Neural progenitor cell (in vitro differentiated cells): ENCODE measurements at regions not wholly inside any gene's neighbourhood (a gene's known extent, or its start where the extent isn't known, plus 50 kb on each side); places are given as distances from the start of the nearest gene placed in this dataset.

ENCODE experiments used
- DNase-seq: peaks from one replicate; pipeline ENCODE4 v3.0.0-alpha.2; 2016; ENCODE audit warnings: low spot score
- H2AFZ ChIP-seq: fragments of 200-600 bp; sonication (generic); replicated peaks from 2 replicates; pipeline ENCODE4 v1.6.1; 2016; ENCODE audit warnings: antibody characterized with exemption
- H3F3A ChIP-seq: fragments of 200-600 bp; sonication (generic); 2 replicates; pipeline ENCODE4 v1.6.1; 2016; ENCODE audit warnings: antibody characterized with exemption, low read depth
- H3K27ac ChIP-seq: fragments of 200-600 bp; sonication (generic); 2 replicates; pipeline ENCODE4 v1.5.1; 2016; ENCODE audit warnings: mild to moderate bottlenecking
- H3K27me3 ChIP-seq: fragments of 200-600 bp; sonication (generic); 2 replicates; pipeline ENCODE4 v1.6.1; 2016; ENCODE audit warnings: mild to moderate bottlenecking, moderate library complexity
- H3K36me3 ChIP-seq: fragments of 200-600 bp; sonication (generic); 2 replicates; pipeline ENCODE4 v1.5.1; 2016
- H3K4me1 ChIP-seq: fragments of 200-600 bp; sonication (generic); 2 replicates; pipeline ENCODE4 v1.6.1; 2016; ENCODE audit warnings: mixed run types
- H3K4me2 ChIP-seq: fragments of 200-600 bp; sonication (generic); 2 replicates; pipeline ENCODE4 v1.6.1; 2016
- H3K4me3 ChIP-seq: fragments of 200-600 bp; sonication (generic); 2 replicates; pipeline ENCODE4 v1.5.1; 2016
- H3K79me2 ChIP-seq: fragments of 200-600 bp; sonication (generic); 2 replicates; pipeline ENCODE4 v1.6.1; 2016; ENCODE audit warnings: low read depth
- H3K9ac ChIP-seq: fragments of 200-600 bp; sonication (generic); 2 replicates; pipeline ENCODE4 v1.6.1; 2016
- H3K9me3 ChIP-seq: fragments of 200-600 bp; sonication (generic); 2 replicates; pipeline ENCODE4 v1.5.1; 2016; ENCODE audit warnings: low read depth
- H4K20me1 ChIP-seq: fragments of 200-600 bp; sonication (generic); 2 replicates; pipeline ENCODE4 v1.6.1; 2016; ENCODE audit warnings: low read depth
- H3K27ac Mint-ChIP-seq: 3 replicates; pipeline ENCODE4 v1.8.0; 2021; ENCODE audit warnings: mixed read lengths
- H3K27me3 Mint-ChIP-seq: 2 replicates; pipeline ENCODE4 v1.8.0; 2022; ENCODE audit warnings: low read depth, mild to moderate bottlenecking, inconsistent platforms, moderate library complexity, mixed read lengths; ENCODE audit not compliant: insufficient read depth
- H3K36me3 Mint-ChIP-seq: 3 replicates; pipeline ENCODE4 v1.8.0; 2021; ENCODE audit warnings: mixed read lengths
- H3K4me1 Mint-ChIP-seq: 3 replicates; pipeline ENCODE4 v1.8.0; 2021; ENCODE audit warnings: mixed read lengths
- H3K4me3 Mint-ChIP-seq: 3 replicates; pipeline ENCODE4 v1.8.0; 2021; ENCODE audit warnings: mild to moderate bottlenecking, moderate library complexity, mixed read lengths
- H3K9me3 Mint-ChIP-seq: 3 replicates; pipeline ENCODE4 v1.8.0; 2020; ENCODE audit warnings: mixed read lengths
- EZH2 ChIP-seq: fragments of 200-600 bp; sonication (generic); IDR thresholded peaks from 2 replicates; pipeline ENCODE4 v1.6.1; 2017; ENCODE audit warnings: antibody characterized with exemption, mild to moderate bottlenecking, moderate library complexity
- EZH2phosphoT487 ChIP-seq: fragments of 200-600 bp; sonication (generic); IDR thresholded peaks from 2 replicates; pipeline ENCODE4 v1.6.1; 2017; ENCODE audit warnings: antibody characterized with exemption
- TF ChIP-seq, protein P1 (sequence below): fragments of 200-600 bp; sonication (generic); IDR thresholded peaks from 2 replicates; pipeline ENCODE4 v1.5.1; 2017; ENCODE audit warnings: antibody characterized with exemption, mild to moderate bottlenecking

GRCh38 chr9:75623462-75623861, 267.0 kb upstream of the PCSK5 start:
- Histone ChIP-seq H4K20me1 (no peaks in the 10 kb centered on the region), H3K79me2 (no peaks in the 10 kb centered on the region), H3K4me2 (no peak overlapping the region), H3K9ac (no peak overlapping the region), H3K27ac (no peak overlapping the region), H3F3A (no peaks in the 10 kb centered on the region), H3K27me3 (no peaks in the 10 kb centered on the region), H3K4me1 (no peaks in the 10 kb centered on the region), H3K36me3 (no peaks in the 10 kb centered on the region), H3K4me3 (no peak overlapping the region), H3K9me3 (no peaks in the 10 kb centered on the region), H2AFZ (no peak overlapping the region)
- H3K4me1 Mint-ChIP-seq = no peaks in the 10 kb centered on the region
- H3K4me3 Mint-ChIP-seq = no peak overlapping the region
- H3K9me3 Mint-ChIP-seq = peaks cover 25% of the 10 kb centered on the region
- H3K27me3 Mint-ChIP-seq = peaks cover 6% of the 10 kb centered on the region
- no peak overlapping the region for H3K27ac Mint-ChIP-seq
- DNase-seq = no peak
- TF ChIP-seq, protein P1, sequence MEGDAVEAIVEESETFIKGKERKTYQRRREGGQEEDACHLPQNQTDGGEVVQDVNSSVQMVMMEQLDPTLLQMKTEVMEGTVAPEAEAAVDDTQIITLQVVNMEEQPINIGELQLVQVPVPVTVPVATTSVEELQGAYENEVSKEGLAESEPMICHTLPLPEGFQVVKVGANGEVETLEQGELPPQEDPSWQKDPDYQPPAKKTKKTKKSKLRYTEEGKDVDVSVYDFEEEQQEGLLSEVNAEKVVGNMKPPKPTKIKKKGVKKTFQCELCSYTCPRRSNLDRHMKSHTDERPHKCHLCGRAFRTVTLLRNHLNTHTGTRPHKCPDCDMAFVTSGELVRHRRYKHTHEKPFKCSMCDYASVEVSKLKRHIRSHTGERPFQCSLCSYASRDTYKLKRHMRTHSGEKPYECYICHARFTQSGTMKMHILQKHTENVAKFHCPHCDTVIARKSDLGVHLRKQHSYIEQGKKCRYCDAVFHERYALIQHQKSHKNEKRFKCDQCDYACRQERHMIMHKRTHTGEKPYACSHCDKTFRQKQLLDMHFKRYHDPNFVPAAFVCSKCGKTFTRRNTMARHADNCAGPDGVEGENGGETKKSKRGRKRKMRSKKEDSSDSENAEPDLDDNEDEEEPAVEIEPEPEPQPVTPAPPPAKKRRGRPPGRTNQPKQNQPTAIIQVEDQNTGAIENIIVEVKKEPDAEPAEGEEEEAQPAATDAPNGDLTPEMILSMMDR = no peak
- no peak for TF ChIP-seq EZH2phosphoT487
- no peak for TF ChIP-seq EZH2
- peaks cover 2% of the 10 kb centered on the region for H3K36me3 Mint-ChIP-seq

GRCh38 chr9:75624998-75625397, 265.5 kb upstream of the PCSK5 start:
- H3K27me3 ChIP-seq = no peaks in the 10 kb centered on the region
- Mint-ChIP-seq H3K27ac (no peak overlapping the region), H3K27me3 (peaks cover 3% of the 10 kb centered on the region), H3K4me3 (no peak overlapping the region), H3K36me3 (no peaks in the 10 kb centered on the region), H3K9me3 (peaks cover 20% of the 10 kb centered on the region), H3K4me1 (no peaks in the 10 kb centered on the region)
- H4K20me1 ChIP-seq = no peaks in the 10 kb centered on the region
- no peaks in the 10 kb centered on the region for H3K79me2 ChIP-seq
- H3K9me3 ChIP-seq = no peaks in the 10 kb centered on the region
- H3K4me2 ChIP-seq = no peak overlapping the region
- H3K4me3 ChIP-seq = no peak overlapping the region
- H2AFZ ChIP-seq = no peak overlapping the region
- TF ChIP-seq, protein P1 = no peak
- no peak for TF ChIP-seq EZH2
- TF ChIP-seq EZH2phosphoT487 = no peak
- peaks cover 6% of the 10 kb centered on the region for H3K4me1 ChIP-seq
- H3K9ac ChIP-seq = no peak overlapping the region
- DNase-seq = no peak
- no peaks in the 10 kb centered on the region for H3F3A ChIP-seq
- H3K27ac ChIP-seq = no peak overlapping the region
- no peaks in the 10 kb centered on the region for H3K36me3 ChIP-seq

DNA sequence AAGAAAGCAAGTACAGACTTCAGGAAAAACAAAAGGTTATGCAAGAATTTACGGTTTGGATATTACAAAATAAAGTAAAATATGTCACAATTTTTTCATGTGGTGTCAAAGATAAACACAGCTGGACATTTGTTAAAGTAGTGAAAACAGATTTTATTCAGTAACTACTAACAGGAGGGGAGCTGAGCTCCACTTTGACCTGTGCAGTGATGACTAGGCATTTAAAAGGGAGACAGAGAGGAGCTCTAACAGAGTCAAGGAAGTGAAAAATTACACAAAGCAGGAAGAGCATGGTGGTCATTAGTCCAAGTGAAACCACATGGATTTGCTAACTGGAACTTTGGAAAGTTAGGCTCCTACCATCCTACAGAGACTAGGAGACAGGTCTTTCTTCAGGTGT, 263.6 kb upstream of the PCSK5 start:
- TF ChIP-seq, protein P1 = no peak
- TF ChIP-seq EZH2phosphoT487 (no peak), EZH2 (no peak)
- H3K36me3 ChIP-seq = no peaks in the 10 kb centered on the region

More for the DNA sequence above, 263.6 kb upstream of the PCSK5 start:
- H3K27me3 Mint-ChIP-seq = peaks cover 3% of the 10 kb centered on the region
- H3K4me3 Mint-ChIP-seq = no peak overlapping the region
- no peaks in the 10 kb centered on the region for H3F3A ChIP-seq
- no peaks in the 10 kb centered on the region for H3K36me3 Mint-ChIP-seq
- H4K20me1 ChIP-seq = no peaks in the 10 kb centered on the region
- H3K27ac Mint-ChIP-seq = no peak overlapping the region
- H3K27me3 ChIP-seq = no peaks in the 10 kb centered on the region
- H3K4me3 ChIP-seq = no peak overlapping the region
- peaks cover 11% of the 10 kb centered on the region for H3K9me3 Mint-ChIP-seq
- H3K79me2 ChIP-seq = no peaks in the 10 kb centered on the region
- H3K9ac ChIP-seq = no peak overlapping the region
- no peaks in the 10 kb centered on the region for H3K9me3 ChIP-seq
- no peaks in the 10 kb centered on the region for H3K4me1 Mint-ChIP-seq
- DNase-seq = no peak
- H2AFZ ChIP-seq = no peak overlapping the region
- peaks cover 6% of the 10 kb centered on the region for H3K4me1 ChIP-seq
- H3K27ac ChIP-seq = no peak overlapping the region
- no peak overlapping the region for H3K4me2 ChIP-seq
